ENCODE measurements at regions not wholly inside any gene's neighbourhood (a gene's known extent, or its start where the extent isn't known, plus 50 kb on each side); places are given as distances from the start of the nearest gene placed in this dataset.

DNA sequence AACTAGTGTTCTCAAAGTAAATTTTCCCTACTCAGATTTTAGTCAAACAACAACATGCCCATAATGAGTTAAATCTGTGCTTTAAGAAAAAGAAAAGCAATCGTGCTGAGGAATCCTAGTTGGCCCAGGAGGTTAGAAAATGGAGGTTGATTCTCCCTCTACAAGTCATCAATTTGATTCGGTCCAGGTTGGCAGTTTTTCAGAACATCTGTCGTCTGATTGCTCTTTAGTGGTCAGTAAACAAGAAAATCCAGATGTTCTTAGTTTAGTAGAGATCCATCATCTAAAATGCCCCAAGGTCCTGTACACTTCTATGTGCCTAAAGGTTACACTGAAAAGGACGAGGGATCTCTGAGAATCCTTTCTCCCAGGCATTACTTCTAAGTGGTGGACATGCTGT, 659.2 kb downstream of the MTRR start:
- Histone ChIP-seq H4K8ac (ENCODE audit: extremely low read depth, insufficient read depth, low read length) (no peak overlapping the region), H2BK5ac (ENCODE audit: low read depth, low read length) (no peak overlapping the region), H4K91ac (replicated peaks; ENCODE audit: insufficient read length, low read length) (no peak overlapping the region), H3K4me2 (ENCODE audit: insufficient read depth in 1 of 2, low read depth in 2 of 2, low read length in 2 of 2) (no peak overlapping the region), H3K56ac (replicated peaks; ENCODE audit: insufficient read length, low read depth, low read length) (no peak overlapping the region), H4K20me1 (replicated peaks in 1 of 2; ENCODE audit: control insufficient read depth in 1 of 2, insufficient read depth in 2 of 2, low read length in 2 of 2) (no peaks in the 10 kb centered on the region), H2AK5ac (ENCODE audit: low read depth, low read length) (no peak overlapping the region), H3K9ac (replicated peaks in 1 of 4; ENCODE audit: extremely low read depth in 1 of 4, low read depth in 3 of 4, low read length in 3 of 4) (no peak overlapping the region), H2BK120ac (replicated peaks; ENCODE audit: low read depth, low read length) (no peak overlapping the region), H3K18ac (ENCODE audit: extremely low read depth, low read length) (no peak overlapping the region), H2BK12ac (ENCODE audit: low read depth, low read length) (no peak overlapping the region), H3K14ac (ENCODE audit: insufficient read length) (no peak overlapping the region), H3K4ac (replicated peaks; ENCODE audit: insufficient read length, low read depth, low read length) (no peak overlapping the region), H4K5ac (ENCODE audit: insufficient read length, low read depth, low read length) (no peak overlapping the region), H3K36me3 (ENCODE audit: control insufficient read depth in 2 of 4, insufficient read depth in 4 of 4, low read length in 3 of 4) (no peaks in the 10 kb centered on the region), H3K4me3 (ENCODE audit: extremely low read depth in 1 of 4, insufficient read depth in 2 of 4, low read depth in 3 of 4, low read length in 4 of 4) (no peak overlapping the region), H3K9me3 (ENCODE audit: insufficient read depth in 2 of 2, low read depth in 1 of 2, low read length in 1 of 2) (no peaks in the 10 kb centered on the region), H3K27ac (ENCODE audit: low read depth, low read length) (no peak overlapping the region), H2BK20ac (ENCODE audit: low read length) (no peak overlapping the region), H2BK15ac (ENCODE audit: low read length) (no peak overlapping the region), H3K27me3 (replicated peaks in 1 of 4; ENCODE audit: control insufficient read depth in 3 of 4, extremely low read depth in 1 of 4, insufficient read depth in 3 of 4, low read length in 3 of 4) (no peaks in the 10 kb centered on the region), H3K23ac (ENCODE audit: insufficient read length) (no peak overlapping the region), H3K79me2 (ENCODE audit: control insufficient read depth in 1 of 2, insufficient read depth in 2 of 2, low read length in 2 of 2) (no peaks in the 10 kb centered on the region), H3K79me1 (ENCODE audit: low read depth, low read length) (no peaks in the 10 kb centered on the region), H3K23me2 (ENCODE audit: low read depth, low read length) (no peaks in the 10 kb centered on the region), H2AFZ (ENCODE audit: low read length) (no peak overlapping the region), H3K4me1 (replicated peaks in 1 of 4; ENCODE audit: control insufficient read depth in 3 of 4, insufficient read depth in 4 of 4, low read length in 3 of 4) (no peaks in the 10 kb centered on the region)
- no peak for TF ChIP-seq TBP (IDR thresholded peaks at IDR 0.05; ENCODE audit: low read depth, low read length)
- TF ChIP-seq, protein P1, sequence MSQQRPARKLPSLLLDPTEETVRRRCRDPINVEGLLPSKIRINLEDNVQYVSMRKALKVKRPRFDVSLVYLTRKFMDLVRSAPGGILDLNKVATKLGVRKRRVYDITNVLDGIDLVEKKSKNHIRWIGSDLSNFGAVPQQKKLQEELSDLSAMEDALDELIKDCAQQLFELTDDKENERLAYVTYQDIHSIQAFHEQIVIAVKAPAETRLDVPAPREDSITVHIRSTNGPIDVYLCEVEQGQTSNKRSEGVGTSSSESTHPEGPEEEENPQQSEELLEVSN (IDR thresholded peaks at IDR 0.05) = no peak
- DNase-seq (ENCODE audit: low read depth in 1 of 2, low spot score in 2 of 2) (no peak), FAIRE-seq (no peak)
- CTCF ChIA-PET (ENCODE audit: partially characterized antibody) = no interaction called here
- WGBS, 2 experiments (ENCODE audit: extremely low coverage in 1 of 2, insufficient coverage in 1 of 2, insufficient read length in 1 of 2, insufficient replicate concordance in 2 of 2, low coverage in 1 of 2, low lambda C conversion rate in 2 of 2, missing lambda C conversion rate in 1 of 2) = 88% methylated on average over 4 of the region's 4 CpGs; no CpG with 5 or more reads in 1 of the 2 experiments
- POLR2A ChIA-PET (ENCODE audit: partially characterized antibody) = no interaction called here

Measured in H1 (cell line).